HepG2 (cell line): ENCODE measurements at regions not wholly inside any gene's neighbourhood (a gene's known extent, or its start where the extent isn't known, plus 50 kb on each side); places are given as distances from the start of the nearest gene placed in this dataset.

ENCODE experiments used
- EZH2 ChIP-seq: conservative IDR thresholded peaks from 2 replicates; pipeline ENCODE4 v1.6.1; 2012; ENCODE audit warnings: mild to moderate bottlenecking, low read depth, low read length, moderate library complexity
- HCFC1 ChIP-seq: fragments of 150-350 bp; IDR thresholded peaks from 2 replicates; pipeline ENCODE4 v1.6.1; 2014; ENCODE audit warnings: low read depth, low read length
- NR2F6 ChIP-seq, 2 experiments: IDR thresholded peaks; 2 replicates each; pipeline ENCODE4 v1.6.1; 2016; ENCODE audit warnings: antibody characterized with exemption in 1 of 2, mild to moderate bottlenecking in 1 of 2
- RBM39 ChIP-seq: fragments of 200-400 bp; formaldehyde crosslinking; IDR thresholded peaks from one replicate; pipeline ENCODE4 v1.6.1; 2018; ENCODE audit warnings: antibody characterized with exemption, mild to moderate bottlenecking, low read depth, low read length; ENCODE audit not compliant: poor library complexity, severe bottlenecking
- REPIN1 ChIP-seq: sonication (generic); formaldehyde crosslinking; IDR thresholded peaks from 2 replicates; pipeline ENCODE4 v1.8.0; 2022; ENCODE audit warnings: missing genetic modification reagents, low read depth, mild to moderate bottlenecking, borderline replicate concordance
- RFX1 ChIP-seq: fragments of 450-650 bp; IDR thresholded peaks from 2 replicates; pipeline ENCODE4 v1.6.1; 2017
- ZBTB21 ChIP-seq: sonication (generic); formaldehyde crosslinking; IDR thresholded peaks from 2 replicates; pipeline ENCODE4 v1.4.0; 2020; ENCODE audit warnings: missing genetic modification reagents
- ZBTB33 ChIP-seq: sonication (generic); formaldehyde crosslinking; IDR thresholded peaks from 2 replicates; pipeline ENCODE4 v1.4.0; 2020; ENCODE audit warnings: missing genetic modification reagents
- ZKSCAN1 ChIP-seq: fragments of 150-350 bp; IDR thresholded peaks from 2 replicates; pipeline ENCODE4 v1.6.1; 2014; ENCODE audit warnings: low read length
- ZNF160 ChIP-seq: sonication (generic); formaldehyde crosslinking; IDR thresholded peaks from 2 replicates; pipeline ENCODE4 v1.8.0; 2022; ENCODE audit warnings: mild to moderate bottlenecking, inconsistent platforms, missing genetic modification reagents
- TF ChIP-seq, protein P1 (sequence below): sonication (generic); formaldehyde crosslinking; IDR thresholded peaks from 2 replicates; pipeline ENCODE4 v1.4.0; 2020; ENCODE audit warnings: low read depth, missing genetic modification reagents
- TF ChIP-seq, protein P2 (sequence below): sonication (generic); formaldehyde crosslinking; IDR thresholded peaks from 2 replicates; pipeline ENCODE4 v1.5.0; 2020; ENCODE audit warnings: mild to moderate bottlenecking, missing genetic modification reagents, moderate library complexity

GRCh38 chr2:88919087-88919738 is 227.7 kb downstream of the RPIA start:
- TF ChIP-seq NR2F6 (IDR thresholded peaks at IDR 0.05) (no peak), NR2F6 (CRISPR knock-in tag; IDR thresholded peaks at IDR 0.05) (no peak), EZH2 (no peak), ZBTB21 (no peak), RBM39 (no peak), HCFC1 (no peak), ZBTB33 (no peak), RFX1 (no peak), REPIN1 (CRISPR knock-in tag) (no peak), ZNF160 (no peak), ZKSCAN1 (no peak)
- TF ChIP-seq, protein P1, sequence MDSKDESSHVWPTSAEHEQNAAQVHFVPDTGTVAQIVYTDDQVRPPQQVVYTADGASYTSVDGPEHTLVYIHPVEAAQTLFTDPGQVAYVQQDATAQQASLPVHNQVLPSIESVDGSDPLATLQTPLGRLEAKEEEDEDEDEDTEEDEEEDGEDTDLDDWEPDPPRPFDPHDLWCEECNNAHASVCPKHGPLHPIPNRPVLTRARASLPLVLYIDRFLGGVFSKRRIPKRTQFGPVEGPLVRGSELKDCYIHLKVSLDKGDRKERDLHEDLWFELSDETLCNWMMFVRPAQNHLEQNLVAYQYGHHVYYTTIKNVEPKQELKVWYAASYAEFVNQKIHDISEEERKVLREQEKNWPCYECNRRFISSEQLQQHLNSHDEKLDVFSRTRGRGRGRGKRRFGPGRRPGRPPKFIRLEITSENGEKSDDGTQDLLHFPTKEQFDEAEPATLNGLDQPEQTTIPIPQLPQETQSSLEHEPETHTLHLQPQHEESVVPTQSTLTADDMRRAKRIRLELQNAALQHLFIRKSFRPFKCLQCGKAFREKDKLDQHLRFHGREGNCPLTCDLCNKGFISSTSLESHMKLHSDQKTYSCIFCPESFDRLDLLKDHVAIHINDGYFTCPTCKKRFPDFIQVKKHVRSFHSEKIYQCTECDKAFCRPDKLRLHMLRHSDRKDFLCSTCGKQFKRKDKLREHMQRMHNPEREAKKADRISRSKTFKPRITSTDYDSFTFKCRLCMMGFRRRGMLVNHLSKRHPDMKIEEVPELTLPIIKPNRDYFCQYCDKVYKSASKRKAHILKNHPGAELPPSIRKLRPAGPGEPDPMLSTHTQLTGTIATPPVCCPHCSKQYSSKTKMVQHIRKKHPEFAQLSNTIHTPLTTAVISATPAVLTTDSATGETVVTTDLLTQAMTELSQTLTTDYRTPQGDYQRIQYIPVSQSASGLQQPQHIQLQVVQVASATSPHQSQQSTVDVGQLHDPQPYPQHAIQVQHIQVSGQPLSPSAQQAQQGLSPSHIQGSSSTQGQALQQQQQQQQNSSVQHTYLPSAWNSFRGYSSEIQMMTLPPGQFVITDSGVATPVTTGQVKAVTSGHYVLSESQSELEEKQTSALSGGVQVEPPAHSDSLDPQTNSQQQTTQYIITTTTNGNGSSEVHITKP (CRISPR knock-in tag): no peak
- TF ChIP-seq, protein P2, sequence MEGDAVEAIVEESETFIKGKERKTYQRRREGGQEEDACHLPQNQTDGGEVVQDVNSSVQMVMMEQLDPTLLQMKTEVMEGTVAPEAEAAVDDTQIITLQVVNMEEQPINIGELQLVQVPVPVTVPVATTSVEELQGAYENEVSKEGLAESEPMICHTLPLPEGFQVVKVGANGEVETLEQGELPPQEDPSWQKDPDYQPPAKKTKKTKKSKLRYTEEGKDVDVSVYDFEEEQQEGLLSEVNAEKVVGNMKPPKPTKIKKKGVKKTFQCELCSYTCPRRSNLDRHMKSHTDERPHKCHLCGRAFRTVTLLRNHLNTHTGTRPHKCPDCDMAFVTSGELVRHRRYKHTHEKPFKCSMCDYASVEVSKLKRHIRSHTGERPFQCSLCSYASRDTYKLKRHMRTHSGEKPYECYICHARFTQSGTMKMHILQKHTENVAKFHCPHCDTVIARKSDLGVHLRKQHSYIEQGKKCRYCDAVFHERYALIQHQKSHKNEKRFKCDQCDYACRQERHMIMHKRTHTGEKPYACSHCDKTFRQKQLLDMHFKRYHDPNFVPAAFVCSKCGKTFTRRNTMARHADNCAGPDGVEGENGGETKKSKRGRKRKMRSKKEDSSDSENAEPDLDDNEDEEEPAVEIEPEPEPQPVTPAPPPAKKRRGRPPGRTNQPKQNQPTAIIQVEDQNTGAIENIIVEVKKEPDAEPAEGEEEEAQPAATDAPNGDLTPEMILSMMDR: peak; percentile 48
